ENCODE measurements at regions not wholly inside any gene's neighbourhood (a gene's known extent, or its start where the extent isn't known, plus 50 kb on each side); places are given as distances from the start of the nearest gene placed in this dataset.
A peak's percentile ranks its signal among the peaks of the same experiment; 100 is the strongest.

GRCh38 chr9:86413971-86414880 is 60.0 kb upstream of the TUT7 start:
- in situ Hi-C loops (cut with HindIII; ENCODE audit: low pct_unique_long_range_greater_than_20kb, low sequenced_read_pairs) = loop anchor here (25.0 kb wide), 1 partner anchor 923 kb away; no protein-coding TSS in a partner anchor
- DNase-seq (ENCODE audit: low read depth) = peak; percentile 50

- in situ Hi-C loops (cut with HindIII; ENCODE audit: low pct_unique_long_range_greater_than_20kb, low sequenced_read_pairs) = loop anchor here (25.0 kb wide), 1 partner anchor 927 kb away; no protein-coding TSS in a partner anchor
- no peak for DNase-seq (ENCODE audit: low read depth)
These were observed 56.1 kb upstream of the TUT7 start for GRCh38 chr9:86410281-86410680.

GRCh38 chr9:86408121-86408520 is 53.9 kb upstream of the TUT7 start:
- DNase-seq (ENCODE audit: low read depth) = no peak
- in situ Hi-C loops (cut with HindIII; ENCODE audit: low pct_unique_long_range_greater_than_20kb, low sequenced_read_pairs) = loop anchor here (25.0 kb wide), 1 partner anchor 929 kb away; no protein-coding TSS in a partner anchor

GRCh38 chr9:86407022-86407421 is 52.8 kb upstream of the TUT7 start:
- DNase-seq (ENCODE audit: low read depth) = peak; percentile 68
- in situ Hi-C loops (cut with HindIII; ENCODE audit: low pct_unique_long_range_greater_than_20kb, low sequenced_read_pairs) = loop anchor here (25.0 kb wide), 1 partner anchor 930 kb away; no protein-coding TSS in a partner anchor

- DNase-seq (ENCODE audit: low read depth) = peak; percentile 48
- in situ Hi-C loops (cut with HindIII; ENCODE audit: low pct_unique_long_range_greater_than_20kb, low sequenced_read_pairs) = loop anchor here (25.0 kb wide), 1 partner anchor 931 kb away; no protein-coding TSS in a partner anchor
These were observed 52.2 kb upstream of the TUT7 start for GRCh38 chr9:86406366-86406765.

- peak; percentile 77 for DNase-seq (ENCODE audit: low read depth)
- in situ Hi-C loops (cut with HindIII; ENCODE audit: low pct_unique_long_range_greater_than_20kb, low sequenced_read_pairs) = loop anchor here (25.0 kb wide), 1 partner anchor 931 kb away; no protein-coding TSS in a partner anchor
These were observed 51.7 kb upstream of the TUT7 start for GRCh38 chr9:86405926-86406325.

GRCh38 chr9:86405086-86405491 is 50.9 kb upstream of the TUT7 start:
- in situ Hi-C loops (cut with HindIII; ENCODE audit: low pct_unique_long_range_greater_than_20kb, low sequenced_read_pairs) = loop anchor here (25.0 kb wide), 1 partner anchor 932 kb away; no protein-coding TSS in a partner anchor
- DNase-seq (ENCODE audit: low read depth) = no peak
